ENCODE measurements at regions not wholly inside any gene's neighbourhood (a gene's known extent, or its start where the extent isn't known, plus 50 kb on each side); places are given as distances from the start of the nearest gene placed in this dataset.

DNA sequence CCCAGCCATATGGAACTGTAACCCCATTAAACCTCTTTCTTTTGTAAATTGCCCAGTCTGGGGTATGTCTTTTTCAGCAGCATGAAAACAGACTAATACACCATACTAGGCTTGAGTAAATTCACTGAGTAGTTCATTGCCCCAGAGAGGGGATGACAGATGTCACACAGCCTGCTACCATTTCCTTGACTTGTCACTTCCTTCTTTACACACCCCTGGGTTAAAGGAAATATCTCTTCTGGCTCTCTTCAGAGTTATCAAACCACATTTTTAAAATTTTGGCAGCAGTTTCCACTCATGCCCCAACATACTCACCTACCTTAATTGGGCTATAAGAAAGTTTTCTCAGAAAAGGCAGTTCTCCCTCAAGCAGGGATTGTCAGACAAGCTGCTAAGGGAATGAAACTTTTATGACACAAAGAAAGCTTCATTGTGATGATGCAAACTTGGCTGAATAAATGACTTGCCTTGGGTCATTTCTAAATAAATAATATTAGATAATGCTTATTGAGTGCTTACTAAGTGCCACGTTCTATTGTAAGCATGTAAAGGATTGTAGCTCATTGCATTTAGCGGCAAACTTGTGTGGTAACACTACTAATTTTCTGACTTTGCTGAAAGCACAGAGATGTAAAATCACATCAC lies 68.0 kb upstream of the RBMS3 start:
- FAIRE-seq = no peak
- no peak for TF ChIP-seq POLR2AphosphoS5 (IDR thresholded peaks at IDR 0.05; ENCODE audit: low read depth, low read length)
- no peak for TF ChIP-seq TAF1 (IDR thresholded peaks at IDR 0.05; ENCODE audit: low read depth, low read length)
- no peak for TF ChIP-seq SPI1 (IDR thresholded peaks at IDR 0.05; ENCODE audit: low read depth, low read length)
- no peak for TF ChIP-seq POU2F2 (IDR thresholded peaks at IDR 0.05; ENCODE audit: low read depth, low read length)
- no peak for TF ChIP-seq PAX5 (IDR thresholded peaks at IDR 0.05; ENCODE audit: insufficient read depth, low read length, severe bottlenecking)
- no peak for TF ChIP-seq POLR2A (IDR thresholded peaks at IDR 0.05; ENCODE audit: low read depth, low read length)
- DNase-seq (ENCODE audit: insufficient read length, low spot score) = no peak

DNA sequence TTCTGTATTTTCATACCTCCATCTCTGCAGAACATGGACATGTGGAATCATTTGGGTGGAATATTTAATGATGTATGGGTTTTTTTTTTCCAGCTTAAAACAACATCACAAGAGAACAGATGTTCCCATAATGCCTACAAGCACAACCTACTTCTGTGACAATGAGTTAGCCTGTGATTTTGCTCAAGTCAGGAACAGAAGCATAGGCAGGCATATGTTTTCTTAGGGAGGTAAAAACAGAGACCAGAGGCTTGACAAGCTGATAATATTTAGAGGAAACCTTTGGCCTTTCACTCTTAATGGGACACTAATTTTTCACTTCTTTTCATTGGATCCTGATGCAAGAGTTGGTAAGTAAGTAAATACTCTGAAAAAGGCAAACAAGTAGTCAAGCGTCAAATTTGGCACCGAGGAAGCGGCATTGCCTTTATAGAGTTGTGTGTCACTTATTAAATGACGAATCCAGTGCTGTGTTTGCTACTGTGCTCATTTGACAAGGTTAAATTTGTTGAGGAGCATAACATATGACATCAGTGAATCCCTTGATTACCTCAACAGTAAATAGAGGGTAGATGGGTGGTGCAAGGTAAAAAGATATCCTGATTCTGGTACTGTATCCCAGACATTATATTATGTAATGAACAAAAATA lies 66.7 kb upstream of the RBMS3 start:
- DNase-seq (ENCODE audit: insufficient read length, low spot score) = no peak
- no peak for FAIRE-seq
- TF ChIP-seq POLR2A (IDR thresholded peaks at IDR 0.05; ENCODE audit: low read depth, low read length) (no peak), SPI1 (IDR thresholded peaks at IDR 0.05; ENCODE audit: low read depth, low read length) (no peak), POU2F2 (IDR thresholded peaks at IDR 0.05; ENCODE audit: low read depth, low read length) (no peak), PAX5 (IDR thresholded peaks at IDR 0.05; ENCODE audit: insufficient read depth, low read length, severe bottlenecking) (no peak), POLR2AphosphoS5 (IDR thresholded peaks at IDR 0.05; ENCODE audit: low read depth, low read length) (no peak), TAF1 (IDR thresholded peaks at IDR 0.05; ENCODE audit: low read depth, low read length) (no peak)

DNA sequence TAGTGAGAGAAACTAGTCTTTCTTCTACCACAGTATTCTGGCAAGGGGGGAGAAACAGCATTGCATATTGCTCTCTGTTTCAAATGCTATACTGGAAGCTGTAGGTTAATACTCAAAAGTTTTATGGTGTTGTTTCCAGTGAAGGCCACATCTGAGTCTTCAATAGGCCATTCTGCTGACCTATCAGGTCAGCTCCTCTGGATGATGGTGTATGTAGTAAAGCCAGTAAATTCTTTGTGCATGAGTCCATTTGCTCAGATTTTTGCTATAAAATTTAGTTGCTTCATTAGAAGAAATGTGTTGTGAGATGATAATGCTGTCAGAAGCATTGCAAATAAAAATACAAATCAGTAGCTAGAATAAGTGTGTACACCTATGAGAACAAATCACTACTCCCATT lies 64.9 kb upstream of the RBMS3 start:
- no peak for FAIRE-seq
- TF ChIP-seq SPI1 (IDR thresholded peaks at IDR 0.05; ENCODE audit: low read depth, low read length) (no peak), PAX5 (IDR thresholded peaks at IDR 0.05; ENCODE audit: insufficient read depth, low read length, severe bottlenecking) (no peak), POLR2A (IDR thresholded peaks at IDR 0.05; ENCODE audit: low read depth, low read length) (no peak), TAF1 (IDR thresholded peaks at IDR 0.05; ENCODE audit: low read depth, low read length) (no peak), POLR2AphosphoS5 (IDR thresholded peaks at IDR 0.05; ENCODE audit: low read depth, low read length) (no peak), POU2F2 (IDR thresholded peaks at IDR 0.05; ENCODE audit: low read depth, low read length) (no peak)
- no peak for DNase-seq (ENCODE audit: insufficient read length, low spot score)

DNA sequence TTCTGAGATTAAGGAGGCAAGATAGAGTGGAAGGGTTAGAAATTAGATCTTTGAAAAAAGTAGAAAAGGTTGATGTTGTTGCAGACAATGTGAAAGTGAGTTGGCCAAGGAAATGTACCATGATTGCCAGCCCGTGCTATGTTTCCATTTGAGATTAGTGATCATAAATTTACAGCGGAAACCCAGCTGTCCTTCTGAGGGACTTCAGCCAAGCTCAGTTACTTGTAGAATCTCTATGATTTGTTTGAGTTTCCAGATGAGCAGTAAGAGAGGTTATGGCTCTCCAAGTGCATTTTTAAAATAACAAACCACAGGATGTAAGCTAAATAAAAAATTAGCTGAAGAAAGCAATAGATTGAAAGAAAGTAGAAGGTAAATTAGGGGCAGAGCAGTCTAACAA lies 54.2 kb upstream of the RBMS3 start:
- DNase-seq (ENCODE audit: insufficient read length, low spot score) = no peak
- TF ChIP-seq SPI1 (IDR thresholded peaks at IDR 0.05; ENCODE audit: low read depth, low read length) (no peak), PAX5 (IDR thresholded peaks at IDR 0.05; ENCODE audit: insufficient read depth, low read length, severe bottlenecking) (no peak), POU2F2 (IDR thresholded peaks at IDR 0.05; ENCODE audit: low read depth, low read length) (no peak), POLR2AphosphoS5 (IDR thresholded peaks at IDR 0.05; ENCODE audit: low read depth, low read length) (no peak), POLR2A (IDR thresholded peaks at IDR 0.05; ENCODE audit: low read depth, low read length) (no peak), TAF1 (IDR thresholded peaks at IDR 0.05; ENCODE audit: low read depth, low read length) (no peak)
- no peak for FAIRE-seq

DNA sequence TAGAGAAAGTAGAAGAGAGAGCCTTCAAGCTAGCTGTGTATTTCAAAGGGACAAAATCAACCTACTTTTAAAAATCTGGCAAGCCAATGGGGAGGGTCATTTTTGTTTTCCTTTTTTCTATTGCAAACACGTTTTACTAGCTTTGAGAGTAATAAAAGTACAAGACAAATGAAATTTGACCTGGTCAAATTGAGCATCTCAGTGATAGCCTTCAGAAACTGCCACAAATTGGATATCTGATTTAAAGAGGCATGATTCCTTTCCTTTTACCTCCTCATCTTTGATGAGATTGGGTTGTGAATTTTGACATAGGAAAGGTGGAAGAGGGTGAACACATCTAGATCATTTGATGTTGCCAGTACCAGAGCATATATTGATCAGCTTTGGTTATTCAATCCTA lies 53.6 kb upstream of the RBMS3 start:
- no peak for FAIRE-seq
- TF ChIP-seq PAX5 (IDR thresholded peaks at IDR 0.05; ENCODE audit: insufficient read depth, low read length, severe bottlenecking) (no peak), POLR2A (IDR thresholded peaks at IDR 0.05; ENCODE audit: low read depth, low read length) (no peak), SPI1 (IDR thresholded peaks at IDR 0.05; ENCODE audit: low read depth, low read length) (no peak), POLR2AphosphoS5 (IDR thresholded peaks at IDR 0.05; ENCODE audit: low read depth, low read length) (no peak), POU2F2 (IDR thresholded peaks at IDR 0.05; ENCODE audit: low read depth, low read length) (no peak), TAF1 (IDR thresholded peaks at IDR 0.05; ENCODE audit: low read depth, low read length) (no peak)
- no peak for DNase-seq (ENCODE audit: insufficient read length, low spot score)

Data from GM12891 (cell line).